BLaER1 treated with 17β-estradiol and CSF1 and Interleukin-3, amounts not matched to agents 10 nM and 100 nM (cell line): ENCODE measurements at regions not wholly inside any gene's neighbourhood (a gene's known extent, or its start where the extent isn't known, plus 50 kb on each side); places are given as distances from the start of the nearest gene placed in this dataset.
A peak's percentile ranks its signal among the peaks of the same experiment; 100 is the strongest.

Experiments used
- H3K27ac ChIP-seq, 11 experiments: shearing (Covaris generic); formaldehyde crosslinking; 2 replicates each; pipeline ENCODE4 v1.8.1; 2022
- H3K27me3 ChIP-seq, 11 experiments: shearing (Covaris generic); formaldehyde crosslinking; 2 replicates each; pipeline ENCODE4 v1.8.1; 2022
- H3K36me3 ChIP-seq, 11 experiments: shearing (Covaris generic); formaldehyde crosslinking; 2 replicates each; pipeline ENCODE4 v1.8.1; 2022
- H3K4me1 ChIP-seq, 10 experiments: shearing (Covaris generic); formaldehyde crosslinking; 2 replicates each; pipeline ENCODE4 v1.8.1; 2022
- H3K4me2 ChIP-seq, 11 experiments: shearing (Covaris generic); formaldehyde crosslinking; 2 replicates each; pipeline ENCODE4 v1.8.1; 2022
- H3K4me3 ChIP-seq, 10 experiments: shearing (Covaris generic); formaldehyde crosslinking; 2 replicates each; pipeline ENCODE4 v1.8.1; 2022
- H3K9ac ChIP-seq, 11 experiments: shearing (Covaris generic); formaldehyde crosslinking; 2 replicates each; pipeline ENCODE4 v1.8.1; 2022
- H3K9me3 ChIP-seq, 11 experiments: shearing (Covaris generic); formaldehyde crosslinking; replicated peaks in 1 of 11; 2 replicates each; pipeline ENCODE4 v1.8.1; 2022
- H4K20me1 ChIP-seq, 11 experiments: shearing (Covaris generic); formaldehyde crosslinking; 2 replicates each; pipeline ENCODE4 v1.8.1; 2022
- Cebpa-rat ChIP-seq, 11 experiments: shearing (Covaris generic); IDR thresholded peaks; 2 replicates each; pipeline ENCODE4 v1.8.1; 2022

GRCh38 chr20:39893003-39893685 is 795.9 kb downstream of the MAFB start:
- Histone ChIP-seq H4K20me1 (no peaks in the 10 kb centered on the region), H3K4me1 (peaks cover 0 to 17% (median 0%) of the 10 kb centered on the region in 10 experiments; a peak in 4 of 20 replicates), H3K4me3 (no peak overlapping the region), H3K9me3 (no peaks in the 10 kb centered on the region), H3K4me2 (no peak overlapping the region), H3K27me3 (no peaks in the 10 kb centered on the region), H3K36me3 (no peaks in the 10 kb centered on the region), H3K9ac (no peak overlapping the region), H3K27ac (no peak overlapping the region)
- TF ChIP-seq Cebpa-rat (IDR thresholded peaks at IDR 0.05): no peak

DNA sequence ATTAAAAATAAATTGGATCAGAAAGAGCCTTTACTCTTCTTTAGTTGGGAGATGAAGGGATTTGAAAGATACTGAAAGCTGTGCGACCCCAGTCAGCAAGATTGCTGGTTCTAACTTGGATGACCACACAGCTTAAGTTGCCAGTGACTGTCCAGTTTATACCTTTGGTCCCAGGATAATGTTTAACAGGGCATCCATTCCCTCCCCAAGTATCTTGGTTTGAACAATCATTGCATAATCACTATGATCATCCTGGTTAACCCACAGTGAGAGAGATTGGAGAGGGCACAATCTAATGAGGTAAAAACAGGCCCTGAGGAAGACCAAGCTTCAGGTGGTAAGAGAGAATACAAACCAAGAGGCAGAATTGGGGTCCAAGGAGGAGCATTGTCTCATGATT is 798.3 kb downstream of the MAFB start:
- H4K20me1 ChIP-seq: no peaks in the 10 kb centered on the region
- no peak overlapping the region for H3K4me2 ChIP-seq
- H3K9me3 ChIP-seq: no peaks in the 10 kb centered on the region
- no peaks in the 10 kb centered on the region for H3K27me3 ChIP-seq
- no peak for TF ChIP-seq Cebpa-rat (IDR thresholded peaks at IDR 0.05)
- peaks cover 4 to 27% (median 8%) of the 10 kb centered on the region in 10 experiments; a peak in 15 of 20 replicates for H3K4me1 ChIP-seq
- H3K4me3 ChIP-seq: no peak overlapping the region
- H3K36me3 ChIP-seq: no peaks in the 10 kb centered on the region
- no peak overlapping the region for H3K27ac ChIP-seq
- no peak overlapping the region for H3K9ac ChIP-seq

GRCh38 chr20:39888310-39888709 is 800.7 kb downstream of the MAFB start:
- Histone ChIP-seq H3K4me1 (peaks cover 4 to 35% (median 8%) of the 10 kb centered on the region in 10 experiments; a peak in 15 of 20 replicates), H3K9ac (no peak overlapping the region), H4K20me1 (no peaks in the 10 kb centered on the region), H3K27ac (peak overlapping the region in 2 of 11 experiments; percentile 81 to 84; a peak in 1 of 22 replicates), H3K4me2 (peak overlapping the region in 1 of 11 experiments; percentile 80; a peak in 1 of 22 replicates), H3K36me3 (no peaks in the 10 kb centered on the region), H3K4me3 (no peak overlapping the region), H3K9me3 (no peaks in the 10 kb centered on the region), H3K27me3 (no peaks in the 10 kb centered on the region)
- no peak for TF ChIP-seq Cebpa-rat (IDR thresholded peaks at IDR 0.05)

DNA sequence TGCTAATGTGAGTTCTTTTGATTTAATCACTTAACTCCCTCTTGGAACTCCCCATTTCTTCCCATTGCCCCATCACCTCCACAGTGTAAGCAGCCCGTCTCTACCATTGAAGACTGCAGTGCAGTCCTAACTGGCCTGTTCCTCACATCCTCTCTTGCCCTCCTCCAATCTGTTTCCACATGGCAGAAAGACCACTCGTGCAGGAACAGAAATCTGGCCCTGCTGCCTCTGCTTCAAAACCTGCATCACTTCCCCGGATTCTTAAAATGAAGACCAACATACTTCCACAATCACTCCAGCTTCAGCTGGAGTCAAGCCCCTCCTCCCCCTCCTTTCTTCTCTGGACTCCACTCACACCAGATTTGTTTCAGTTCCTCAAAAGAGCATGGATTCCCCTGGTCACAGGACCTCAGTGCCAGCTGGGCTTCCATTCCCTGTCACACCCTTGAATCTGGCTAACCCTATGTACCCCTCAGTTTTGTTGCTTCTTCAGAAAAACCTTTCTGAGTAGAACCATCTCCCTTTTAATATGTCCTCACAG is 802.3 kb downstream of the MAFB start:
- Histone ChIP-seq H3K4me1 (peaks cover 4 to 35% (median 8%) of the 10 kb centered on the region in 10 experiments; a peak in 15 of 20 replicates), H3K27ac (peak overlapping the region in 6 of 11 experiments; percentile 16 to 84 (median 74); a peak in 9 of 22 replicates), H4K20me1 (no peaks in the 10 kb centered on the region), H3K36me3 (no peaks in the 10 kb centered on the region), H3K27me3 (no peaks in the 10 kb centered on the region), H3K9ac (peak overlapping the region in 4 of 11 experiments; percentile 16 to 69 (median 64); a peak in 6 of 22 replicates), H3K9me3 (peaks cover 4 to 11% (median 5%) of the 10 kb centered on the region in 11 experiments; a peak in 13 of 22 replicates), H3K4me2 (peak overlapping the region in 9 of 11 experiments; percentile 12 to 80 (median 53); a peak in 15 of 22 replicates), H3K4me3 (no peak overlapping the region; a peak in 1 of 20 replicates)
- no peak for TF ChIP-seq Cebpa-rat (IDR thresholded peaks at IDR 0.05)

GRCh38 chr20:39885975-39886649 is 802.9 kb downstream of the MAFB start:
- H3K4me1 ChIP-seq: peaks cover 4 to 35% (median 8%) of the 10 kb centered on the region in 10 experiments; a peak in 15 of 20 replicates
- peak overlapping the region in 6 of 11 experiments; percentile 16 to 84 (median 74); a peak in 9 of 22 replicates for H3K27ac ChIP-seq
- no peaks in the 10 kb centered on the region for H3K36me3 ChIP-seq
- peaks cover 4 to 14% (median 8%) of the 10 kb centered on the region in 11 experiments; a peak in 14 of 22 replicates for H3K9me3 ChIP-seq
- no peaks in the 10 kb centered on the region for H4K20me1 ChIP-seq
- TF ChIP-seq Cebpa-rat (IDR thresholded peaks at IDR 0.05): no peak
- peak overlapping the region in 9 of 11 experiments; percentile 12 to 80 (median 53); a peak in 14 of 22 replicates for H3K4me2 ChIP-seq
- H3K9ac ChIP-seq: peak overlapping the region in 4 of 11 experiments; percentile 16 to 69 (median 64); a peak in 6 of 22 replicates
- H3K27me3 ChIP-seq: no peaks in the 10 kb centered on the region
- H3K4me3 ChIP-seq: no peak overlapping the region; a peak in 1 of 20 replicates

GRCh38 chr20:39882806-39883205 is 806.2 kb downstream of the MAFB start:
- TF ChIP-seq Cebpa-rat (IDR thresholded peaks at IDR 0.05): no peak
- no peaks in the 10 kb centered on the region for H3K36me3 ChIP-seq
- H3K27me3 ChIP-seq: no peaks in the 10 kb centered on the region
- no peaks in the 10 kb centered on the region for H4K20me1 ChIP-seq
- no peak overlapping the region for H3K4me3 ChIP-seq
- H3K9ac ChIP-seq: no peak overlapping the region
- H3K27ac ChIP-seq: no peak overlapping the region
- no peak overlapping the region for H3K4me2 ChIP-seq
- peaks cover 4 to 14% (median 8%) of the 10 kb centered on the region in 11 experiments; a peak in 14 of 22 replicates for H3K9me3 ChIP-seq
- H3K4me1 ChIP-seq: peaks cover 4 to 30% (median 8%) of the 10 kb centered on the region in 10 experiments; a peak in 15 of 20 replicates

DNA sequence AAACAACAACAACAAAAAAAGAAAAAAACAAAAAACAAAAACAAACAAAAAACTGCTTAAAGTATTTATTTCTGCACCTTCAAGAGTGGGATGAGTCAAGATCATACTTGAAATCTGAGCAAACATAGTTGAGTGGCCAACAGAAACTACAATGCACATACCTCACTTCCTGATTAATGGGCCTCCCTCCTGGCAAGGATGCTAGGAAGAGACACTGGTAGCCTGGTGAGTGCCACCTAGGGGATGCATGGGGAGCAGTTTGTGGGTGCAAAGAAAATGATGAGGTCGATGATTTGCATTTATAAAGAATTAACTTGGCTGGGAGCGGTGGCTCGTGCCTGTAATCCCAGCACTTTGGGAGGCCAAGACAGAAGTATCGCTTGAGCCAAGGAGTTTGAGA is 808.1 kb downstream of the MAFB start:
- peaks cover 4 to 14% (median 8%) of the 10 kb centered on the region in 11 experiments; a peak in 14 of 22 replicates for H3K9me3 ChIP-seq
- H3K9ac ChIP-seq: no peak overlapping the region
- no peak overlapping the region for H3K4me2 ChIP-seq
- no peaks in the 10 kb centered on the region for H3K27me3 ChIP-seq
- H3K4me3 ChIP-seq: no peak overlapping the region
- H3K4me1 ChIP-seq: peaks cover 0 to 18% (median 0%) of the 10 kb centered on the region in 10 experiments; a peak in 5 of 20 replicates
- no peaks in the 10 kb centered on the region for H3K36me3 ChIP-seq
- no peak overlapping the region for H3K27ac ChIP-seq
- H4K20me1 ChIP-seq: no peaks in the 10 kb centered on the region
- TF ChIP-seq Cebpa-rat (IDR thresholded peaks at IDR 0.05): no peak

- Histone ChIP-seq H3K4me3 (no peak overlapping the region), H4K20me1 (no peaks in the 10 kb centered on the region), H3K4me2 (no peak overlapping the region), H3K4me1 (peaks cover 0 to 14% (median 0%) of the 10 kb centered on the region in 10 experiments; a peak in 3 of 20 replicates), H3K9me3 (peaks cover 4 to 14% (median 8%) of the 10 kb centered on the region in 11 experiments; a peak in 14 of 22 replicates), H3K36me3 (no peaks in the 10 kb centered on the region), H3K27me3 (no peaks in the 10 kb centered on the region), H3K9ac (no peak overlapping the region), H3K27ac (no peak overlapping the region)
- no peak for TF ChIP-seq Cebpa-rat (IDR thresholded peaks at IDR 0.05)
Observed at GRCh38 chr20:39879296-39879695, 809.7 kb downstream of the MAFB start.

GRCh38 chr20:39878809-39879208 is 810.2 kb downstream of the MAFB start:
- no peak for TF ChIP-seq Cebpa-rat (IDR thresholded peaks at IDR 0.05)
- H3K4me1 ChIP-seq: peaks cover 0 to 19% (median 0%) of the 10 kb centered on the region in 10 experiments; a peak in 4 of 20 replicates
- no peak overlapping the region for H3K4me3 ChIP-seq
- peaks cover 4 to 14% (median 8%) of the 10 kb centered on the region in 11 experiments; a peak in 14 of 22 replicates for H3K9me3 ChIP-seq
- H4K20me1 ChIP-seq: no peaks in the 10 kb centered on the region
- no peak overlapping the region for H3K27ac ChIP-seq
- no peaks in the 10 kb centered on the region for H3K27me3 ChIP-seq
- no peak overlapping the region for H3K9ac ChIP-seq
- H3K4me2 ChIP-seq: no peak overlapping the region
- no peaks in the 10 kb centered on the region for H3K36me3 ChIP-seq
